ENCODE measurements at regions not wholly inside any gene's neighbourhood (a gene's known extent, or its start where the extent isn't known, plus 50 kb on each side); places are given as distances from the start of the nearest gene placed in this dataset.

DNA sequence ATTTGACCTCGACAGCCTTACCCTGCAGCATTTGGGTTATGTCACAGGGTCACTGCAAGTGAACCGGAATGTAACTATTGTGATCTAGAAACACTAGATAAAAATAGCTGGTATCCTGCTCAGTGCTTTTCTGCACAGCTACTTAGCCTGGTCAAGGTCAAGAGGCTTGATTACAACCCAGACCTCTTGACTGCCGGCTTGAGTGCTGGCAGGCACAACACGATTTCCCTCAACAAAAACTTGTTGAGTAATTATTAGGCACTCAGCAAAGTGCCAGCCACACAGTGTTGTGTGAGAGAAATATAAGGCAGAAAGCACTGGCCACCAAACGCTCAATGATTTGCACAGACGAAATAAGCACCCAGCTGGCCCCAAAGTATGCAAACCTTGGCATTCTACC, 156.7 kb downstream of the NUAK1 start:
- TF ChIP-seq, protein P1, sequence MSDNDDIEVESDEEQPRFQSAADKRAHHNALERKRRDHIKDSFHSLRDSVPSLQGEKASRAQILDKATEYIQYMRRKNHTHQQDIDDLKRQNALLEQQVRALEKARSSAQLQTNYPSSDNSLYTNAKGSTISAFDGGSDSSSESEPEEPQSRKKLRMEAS (IDR thresholded peaks at IDR 0.05): no peak
- no peak for TF ChIP-seq TAF1 (IDR thresholded peaks at IDR 0.05; ENCODE audit: low read depth)
- no peak for TF ChIP-seq RAD21 (IDR thresholded peaks at IDR 0.05; ENCODE audit: low read depth)
- TF ChIP-seq, protein P2, sequence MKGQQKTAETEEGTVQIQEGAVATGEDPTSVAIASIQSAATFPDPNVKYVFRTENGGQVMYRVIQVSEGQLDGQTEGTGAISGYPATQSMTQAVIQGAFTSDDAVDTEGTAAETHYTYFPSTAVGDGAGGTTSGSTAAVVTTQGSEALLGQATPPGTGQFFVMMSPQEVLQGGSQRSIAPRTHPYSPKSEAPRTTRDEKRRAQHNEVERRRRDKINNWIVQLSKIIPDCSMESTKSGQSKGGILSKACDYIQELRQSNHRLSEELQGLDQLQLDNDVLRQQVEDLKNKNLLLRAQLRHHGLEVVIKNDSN (IDR thresholded peaks at IDR 0.05): no peak
- TF ChIP-seq ZBTB7A (IDR thresholded peaks at IDR 0.05; ENCODE audit: low read depth): no peak
